ENCODE measurements at regions not wholly inside any gene's neighbourhood (a gene's known extent, or its start where the extent isn't known, plus 50 kb on each side); places are given as distances from the start of the nearest gene placed in this dataset.
A peak's percentile ranks its signal among the peaks of the same experiment; 100 is the strongest.

GRCh38 chr13:22262001-22262885, 591.4 kb downstream of the FGF9 start:
- DNase-seq: no peak

DNA sequence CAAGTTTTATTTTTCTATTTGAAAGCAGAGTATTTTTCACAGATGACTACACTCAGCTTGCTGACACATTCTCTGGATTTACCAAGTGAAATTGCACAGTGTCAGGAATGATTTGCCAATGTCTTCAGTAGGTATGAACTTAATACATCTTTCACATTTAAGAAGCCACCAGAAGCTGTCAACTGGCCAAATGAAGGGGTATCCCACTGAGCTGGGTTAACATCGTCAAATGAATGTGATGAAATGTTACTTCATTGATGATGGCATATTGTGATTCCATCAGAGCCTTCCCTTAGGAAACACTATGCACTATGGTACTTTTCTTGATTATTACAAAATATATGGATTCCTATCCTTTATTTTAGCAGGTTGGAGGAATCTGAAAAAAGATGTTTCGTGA, 592.3 kb downstream of the FGF9 start:
- DNase-seq: no peak

GRCh38 chr13:22265563-22265962, 594.7 kb downstream of the FGF9 start:
- DNase-seq: no peak

DNA sequence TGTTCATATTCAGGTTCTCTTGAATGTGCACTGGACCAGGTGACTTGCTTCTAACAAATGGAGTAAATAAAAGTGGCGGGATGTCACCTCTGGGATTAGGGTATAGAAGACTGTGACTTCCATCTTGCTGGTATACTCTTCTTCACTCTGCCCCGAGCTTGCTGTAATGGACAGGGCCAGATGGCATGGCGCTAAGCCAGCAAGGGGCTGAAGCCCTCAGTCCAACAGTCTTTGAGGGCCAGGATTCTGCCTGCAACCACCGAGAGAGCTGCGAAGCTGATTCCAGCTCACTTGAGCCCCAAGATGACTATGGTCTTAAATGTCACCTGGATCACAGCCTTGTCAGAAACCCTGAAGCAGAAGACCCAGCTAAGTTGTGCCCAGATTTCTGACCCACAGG, 600.0 kb downstream of the FGF9 start:
- no peak for DNase-seq

- no peak for DNase-seq
These were observed 601.0 kb downstream of the FGF9 start for GRCh38 chr13:22271903-22272302.

GRCh38 chr13:22275393-22275792, 604.5 kb downstream of the FGF9 start:
- DNase-seq: no peak

DNA sequence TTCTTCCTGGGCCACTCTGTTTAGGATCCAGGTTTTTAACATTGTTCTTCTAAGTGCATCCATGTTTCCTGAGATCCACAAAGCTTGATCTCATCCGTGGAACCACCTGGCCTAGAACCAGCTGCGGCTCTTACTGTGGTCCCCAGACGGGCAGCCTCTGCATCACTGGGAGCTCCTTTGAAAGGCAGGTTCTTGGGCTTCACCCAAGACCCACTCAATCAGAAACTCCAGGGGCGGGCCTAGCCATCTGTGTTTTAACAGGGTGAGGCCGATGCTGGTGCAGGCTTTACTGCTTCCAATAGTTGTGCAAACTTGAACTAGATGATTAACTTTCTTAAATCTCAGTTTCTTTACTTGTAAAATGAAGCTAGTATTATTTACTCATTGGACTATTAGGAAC, 605.7 kb downstream of the FGF9 start:
- DNase-seq: no peak

DNA sequence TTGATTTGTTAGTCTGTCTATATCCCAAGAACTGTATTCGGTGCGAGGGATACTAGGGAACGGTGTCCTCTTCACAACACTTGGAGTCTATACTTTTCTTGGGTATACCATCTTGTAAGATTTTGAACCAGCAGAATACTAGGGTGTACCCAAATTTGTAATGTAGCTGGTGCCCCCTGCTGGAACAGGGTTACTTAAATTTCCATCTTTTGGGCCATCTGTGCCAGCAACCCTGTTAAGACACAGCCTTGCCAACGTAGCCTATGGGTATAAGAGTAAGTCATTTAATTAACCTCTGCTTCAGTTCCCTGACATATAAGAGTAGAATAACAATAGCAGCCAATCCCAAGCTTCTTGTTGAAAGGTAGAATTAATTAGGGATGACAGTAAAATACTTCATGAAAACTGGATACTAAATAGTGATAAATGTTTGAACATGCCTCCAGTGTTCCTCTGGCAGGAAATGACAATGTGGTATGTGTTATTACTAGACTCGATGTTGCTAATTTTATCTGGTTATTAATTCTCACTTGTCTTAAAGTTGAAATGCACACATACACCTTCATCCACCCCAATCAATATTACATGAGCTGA, 607.6 kb downstream of the FGF9 start:
- peak; percentile 5 for DNase-seq

- no peak for DNase-seq
These were observed 615.0 kb downstream of the FGF9 start for GRCh38 chr13:22285867-22286266.

DNA sequence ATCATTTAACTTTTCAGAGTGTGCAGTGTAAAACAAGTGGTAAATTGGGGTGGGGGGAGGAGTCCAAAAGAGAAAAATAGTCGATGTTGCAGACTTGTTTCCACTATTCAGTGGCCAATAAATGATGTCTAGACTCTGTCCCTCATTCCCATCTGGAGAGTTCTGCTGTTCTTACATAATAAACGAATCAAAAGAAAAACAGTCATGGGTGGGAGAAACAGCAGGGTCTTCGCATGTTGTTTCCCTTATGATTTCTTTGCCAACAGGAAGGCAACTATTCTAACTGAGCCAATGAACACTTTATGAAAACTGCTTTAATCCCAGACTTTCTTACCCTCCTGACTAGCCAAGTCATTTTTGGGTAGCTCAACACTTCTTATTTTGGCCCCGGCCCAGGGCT, 615.5 kb downstream of the FGF9 start:
- DNase-seq: no peak

GRCh38 chr13:22287343-22287920, 616.6 kb downstream of the FGF9 start:
- no peak for DNase-seq

GRCh38 chr13:22288496-22288895, 617.6 kb downstream of the FGF9 start:
- DNase-seq: no peak

GRCh38 chr13:22289711-22290110, 618.8 kb downstream of the FGF9 start:
- no peak for DNase-seq

DNA sequence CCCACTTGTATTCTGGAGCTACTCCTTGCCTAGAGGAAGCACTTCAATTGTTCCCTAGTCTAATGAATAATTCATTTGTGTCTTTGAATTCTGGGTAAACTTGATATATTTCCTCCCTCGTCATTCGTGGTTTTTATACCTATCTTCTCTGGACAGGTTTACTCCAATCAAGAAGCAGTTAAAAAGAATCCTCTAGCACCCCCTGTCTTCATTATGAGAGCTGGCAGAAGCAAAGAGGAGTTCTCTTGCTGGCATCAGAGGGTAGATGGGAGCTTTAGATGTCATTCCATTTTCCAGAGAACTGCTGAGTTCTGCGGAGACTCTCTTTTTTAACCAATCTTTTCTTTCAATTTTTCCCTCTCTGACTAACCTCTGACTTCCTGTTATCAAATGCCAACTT, 627.7 kb downstream of the FGF9 start:
- no peak for DNase-seq

- no peak for DNase-seq
These were observed 641.0 kb downstream of the FGF9 start for GRCh38 chr13:22311734-22312404.

GRCh38 chr13:22312405-22312803, 641.5 kb downstream of the FGF9 start:
- DNase-seq: no peak

DNA sequence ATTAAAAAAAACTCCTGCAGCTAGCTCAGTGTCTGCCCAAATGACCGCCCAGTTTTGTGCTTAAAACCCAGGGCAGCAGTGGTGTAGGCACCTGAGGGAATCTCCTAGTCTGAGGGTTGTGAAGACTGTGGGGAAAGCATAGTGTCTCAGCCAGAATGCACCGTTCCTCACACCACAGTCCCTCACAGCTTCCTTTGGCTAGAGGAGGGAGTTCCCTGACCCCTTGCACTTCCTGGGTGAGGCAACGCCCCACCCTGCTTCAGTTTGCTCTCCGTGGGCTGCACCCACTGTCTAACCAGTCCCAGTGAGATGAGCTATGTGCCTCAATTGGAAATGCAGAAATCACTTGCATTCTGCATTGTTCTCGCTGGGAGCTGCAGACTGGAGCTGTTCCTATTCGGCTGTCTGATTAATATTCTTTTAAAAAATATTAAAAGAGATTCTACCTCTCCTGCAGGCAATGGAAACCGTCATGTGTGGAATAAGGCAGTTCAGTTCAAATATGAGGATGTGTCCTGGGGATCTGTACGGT, 645.7 kb downstream of the FGF9 start:
- DNase-seq: no peak

DNA sequence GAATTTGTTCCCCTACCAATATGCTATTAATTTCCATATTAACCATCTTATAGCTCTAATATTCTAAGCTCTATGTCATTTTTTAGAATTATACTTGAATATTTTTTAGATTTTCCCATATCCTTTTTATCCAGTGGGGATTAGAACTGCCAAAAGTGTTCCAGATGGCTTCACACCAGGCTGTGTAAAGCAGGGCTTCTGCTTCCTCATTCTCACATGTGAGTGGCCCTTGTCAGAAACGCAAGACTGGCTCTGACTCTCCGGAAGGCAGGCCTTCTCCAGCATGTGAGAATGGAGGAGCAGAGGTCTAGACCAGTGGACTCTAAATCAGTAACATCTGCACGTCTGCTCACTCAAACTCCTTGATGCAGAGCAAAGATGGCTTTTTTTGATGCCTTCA, 650.1 kb downstream of the FGF9 start:
- DNase-seq: no peak

DNA sequence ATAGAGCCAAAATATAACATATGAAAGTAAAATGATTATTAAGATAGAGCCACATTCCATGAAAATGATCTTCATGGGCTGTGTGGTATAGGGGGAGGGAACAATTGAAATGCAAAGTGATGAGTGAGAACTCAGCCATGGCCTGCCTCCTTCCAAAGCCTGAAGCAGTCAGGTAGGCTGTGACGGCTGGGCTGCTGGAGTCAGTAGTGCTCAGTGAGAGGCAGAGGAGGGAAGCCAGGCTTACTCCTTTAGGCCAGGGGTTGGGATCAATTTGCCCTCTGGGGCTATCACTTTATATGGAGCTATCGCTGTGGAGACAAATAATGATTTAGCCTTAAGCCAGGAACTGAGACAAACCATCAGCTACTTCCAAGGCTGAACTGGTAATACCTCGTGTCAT, 654.9 kb downstream of the FGF9 start:
- no peak for DNase-seq

DNA sequence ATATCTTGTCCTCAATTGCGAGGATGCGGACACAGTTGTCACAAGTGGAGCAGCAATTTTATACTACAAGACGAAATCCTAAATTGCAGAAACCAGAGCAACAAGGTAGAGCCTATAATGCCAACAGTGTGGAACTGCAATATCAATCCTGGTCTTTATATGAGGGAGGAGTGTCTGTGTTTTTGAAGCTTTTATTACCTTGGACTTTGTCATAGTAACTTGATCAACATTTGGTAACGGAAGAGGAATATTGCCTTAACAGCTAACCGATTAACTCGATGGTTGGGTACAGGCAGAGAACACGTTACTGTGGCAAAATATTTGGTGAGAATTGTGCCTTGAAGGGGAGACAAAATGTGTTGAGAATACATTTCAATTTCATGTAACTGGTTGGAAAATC, 661.5 kb downstream of the FGF9 start:
- DNase-seq: no peak

GRCh38 chr13:22336460-22336859, 665.6 kb downstream of the FGF9 start:
- DNase-seq: no peak

- peak; percentile 11 for DNase-seq
These were observed 686.3 kb downstream of the FGF9 start for GRCh38 chr13:22357132-22357531.

DNA sequence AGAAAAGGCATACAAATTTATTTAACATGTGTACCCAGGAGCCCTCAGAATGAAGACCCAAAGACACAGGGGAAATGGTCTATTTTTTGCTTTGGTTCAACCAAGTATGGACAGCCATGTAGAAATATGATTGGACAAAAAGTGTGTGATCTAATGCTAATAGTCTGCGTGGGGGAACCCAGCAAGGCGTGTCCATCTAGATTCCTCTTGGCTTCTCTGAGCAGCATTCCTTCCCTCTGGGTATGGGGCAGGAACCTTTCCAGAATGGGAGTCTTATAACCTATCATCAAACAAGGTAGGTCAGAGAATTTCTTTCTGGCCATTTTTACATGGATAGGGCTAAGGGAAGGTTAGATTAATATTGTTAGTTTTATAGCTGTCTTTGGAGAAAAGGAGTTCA, 698.2 kb downstream of the FGF9 start:
- DNase-seq: no peak

DNA sequence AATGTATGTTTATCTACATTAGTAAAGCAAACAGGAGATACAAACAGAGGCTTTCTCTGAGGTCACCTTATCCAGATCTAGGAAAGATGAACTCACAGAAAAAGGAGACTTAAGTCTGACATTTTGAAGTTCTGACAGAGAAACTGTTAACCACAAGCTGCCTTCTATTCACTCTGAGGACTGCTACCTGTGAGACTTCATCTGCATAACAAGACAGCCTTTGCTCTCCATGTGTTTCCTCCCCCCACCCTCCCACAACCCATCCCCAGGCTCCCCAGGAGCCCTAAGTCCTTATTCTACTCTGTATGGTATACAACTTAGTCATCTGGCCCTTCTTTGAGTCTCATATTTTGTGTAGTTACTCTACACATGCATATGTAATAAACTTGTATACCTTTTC, 699.0 kb downstream of the FGF9 start:
- DNase-seq: no peak

Data from NK-92 treated with Interleukin-12 subunit alpha and Interleukin-12 subunit beta, amount 100 ng/mL, for 24 hours (cell line).